Thymus (tissue), 11 donors: ENCODE measurements at regions not wholly inside any gene's neighbourhood (a gene's known extent, or its start where the extent isn't known, plus 50 kb on each side); places are given as distances from the start of the nearest gene placed in this dataset.

Source experiments
- DNase-seq, 9 donors: peaks; one replicate each; pipeline ENCODE4 v3.0.0-alpha.2; 2013; ENCODE audit warnings: low spot score in 9 of 9, low read depth in 6 of 9, missing footprints in 1 of 9
- H3K27ac ChIP-seq, 2 donors: one replicate each; pipeline ENCODE4 v1.5.1; 2013; ENCODE audit warnings: control low read depth in 1 of 2, low read depth in 1 of 2, low read length in 1 of 2, mild to moderate bottlenecking in 1 of 2, moderate library complexity in 1 of 2
- H3K27me3 ChIP-seq, 2 donors: one replicate each; pipeline ENCODE4 v1.5.1; 2013; ENCODE audit warnings: low read length in 1 of 2; ENCODE audit not compliant: control insufficient read depth in 2 of 2, insufficient read depth in 1 of 2
- H3K36me3 ChIP-seq, 2 donors: one replicate each; pipeline ENCODE4 v1.5.1; 2013; ENCODE audit warnings: low read length in 1 of 2, mild to moderate bottlenecking in 1 of 2, moderate library complexity in 1 of 2; ENCODE audit not compliant: control insufficient read depth in 2 of 2, insufficient read depth in 2 of 2
- H3K4me1 ChIP-seq, 2 donors: one replicate each; pipeline ENCODE4 v1.5.1; 2013; ENCODE audit warnings: low read length in 2 of 2; ENCODE audit not compliant: control insufficient read depth in 2 of 2, insufficient read depth in 2 of 2
- H3K4me3 ChIP-seq, 2 donors: one replicate each; pipeline ENCODE4 v1.5.1; 2013; ENCODE audit warnings: low read length in 2 of 2, control low read depth in 1 of 2, mild to moderate bottlenecking in 1 of 2
- H3K9me3 ChIP-seq, 2 donors: one replicate each; pipeline ENCODE4 v1.5.1; 2013; ENCODE audit warnings: low read length in 1 of 2, mild to moderate bottlenecking in 1 of 2; ENCODE audit not compliant: control insufficient read depth in 2 of 2, insufficient read depth in 1 of 2
- WGBS: extraction: QIAGEN DNeasy Blood & Tissue Kit; methylation state at CpG from one replicate; pipeline ENCODE4 v1.1.7; 2013; 5-methylcytosine and 5-hydroxymethylcytosine counted together
- donor health status: healthy.

- WGBS = 90% methylated on average over 2 of the region's 2 CpGs
- Histone ChIP-seq H3K4me3 (no peak overlapping the region), H3K9me3 (no peaks in the 10 kb centered on the region), H3K36me3 (no peaks in the 10 kb centered on the region), H3K4me1 (peaks cover 0 to 8% of the 10 kb centered on the region in 2 donors), H3K27me3 (peaks cover 0 to 2% of the 10 kb centered on the region in 2 donors), H3K27ac (no peak overlapping the region)
- no peak for DNase-seq
Observed at GRCh38 chr11:134511255-134511654, 99.2 kb upstream of the B3GAT1 start.

DNA sequence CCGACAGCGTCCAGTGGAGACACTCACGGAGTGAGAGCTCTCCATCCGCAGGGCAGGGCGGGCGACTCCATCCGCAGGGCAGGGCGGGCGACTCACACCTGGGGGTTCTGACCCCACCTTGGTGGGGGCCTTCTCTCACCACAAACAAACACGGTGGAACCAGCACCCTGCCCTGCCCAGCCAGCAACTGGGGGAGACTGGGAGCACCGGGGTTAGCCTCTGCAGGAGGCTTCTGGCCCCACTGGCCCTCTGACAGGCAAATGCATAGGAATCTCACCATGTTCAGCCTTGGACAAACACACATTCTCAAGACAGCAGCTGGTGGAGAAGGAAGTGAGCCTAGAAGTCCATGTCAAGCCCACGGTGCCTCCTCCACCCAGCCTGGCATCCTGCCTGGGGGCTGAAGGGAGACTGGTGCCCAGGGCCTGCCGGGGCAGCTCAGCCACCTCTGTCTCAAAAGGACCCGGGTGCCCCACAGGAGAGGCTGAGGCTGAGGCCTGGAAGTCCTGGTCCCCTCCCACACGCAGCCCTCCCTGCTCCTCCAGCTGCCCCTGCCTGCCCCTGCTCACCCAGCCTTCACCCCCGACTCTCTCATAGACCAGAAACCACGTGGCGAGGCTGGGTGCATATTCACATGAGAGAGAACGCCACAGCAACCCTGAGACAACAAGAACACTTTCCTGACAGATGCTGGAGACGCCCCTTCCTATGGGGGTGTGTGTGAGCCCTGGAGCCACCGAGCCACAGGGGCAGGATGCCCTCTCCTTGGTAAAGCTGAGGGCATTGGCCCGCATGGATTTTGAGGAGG lies 98.4 kb upstream of the B3GAT1 start:
- peaks cover 0 to 2% of the 10 kb centered on the region in 2 donors for H3K27me3 ChIP-seq
- no peaks in the 10 kb centered on the region for H3K36me3 ChIP-seq
- peaks cover 0 to under 1% of the 10 kb centered on the region in 2 donors for H3K4me1 ChIP-seq
- WGBS = 81% methylated on average over 22 of the region's 22 CpGs
- H3K27ac ChIP-seq = no peak overlapping the region
- no peak for DNase-seq
- H3K4me3 ChIP-seq = no peak overlapping the region
- H3K9me3 ChIP-seq = no peaks in the 10 kb centered on the region

DNA sequence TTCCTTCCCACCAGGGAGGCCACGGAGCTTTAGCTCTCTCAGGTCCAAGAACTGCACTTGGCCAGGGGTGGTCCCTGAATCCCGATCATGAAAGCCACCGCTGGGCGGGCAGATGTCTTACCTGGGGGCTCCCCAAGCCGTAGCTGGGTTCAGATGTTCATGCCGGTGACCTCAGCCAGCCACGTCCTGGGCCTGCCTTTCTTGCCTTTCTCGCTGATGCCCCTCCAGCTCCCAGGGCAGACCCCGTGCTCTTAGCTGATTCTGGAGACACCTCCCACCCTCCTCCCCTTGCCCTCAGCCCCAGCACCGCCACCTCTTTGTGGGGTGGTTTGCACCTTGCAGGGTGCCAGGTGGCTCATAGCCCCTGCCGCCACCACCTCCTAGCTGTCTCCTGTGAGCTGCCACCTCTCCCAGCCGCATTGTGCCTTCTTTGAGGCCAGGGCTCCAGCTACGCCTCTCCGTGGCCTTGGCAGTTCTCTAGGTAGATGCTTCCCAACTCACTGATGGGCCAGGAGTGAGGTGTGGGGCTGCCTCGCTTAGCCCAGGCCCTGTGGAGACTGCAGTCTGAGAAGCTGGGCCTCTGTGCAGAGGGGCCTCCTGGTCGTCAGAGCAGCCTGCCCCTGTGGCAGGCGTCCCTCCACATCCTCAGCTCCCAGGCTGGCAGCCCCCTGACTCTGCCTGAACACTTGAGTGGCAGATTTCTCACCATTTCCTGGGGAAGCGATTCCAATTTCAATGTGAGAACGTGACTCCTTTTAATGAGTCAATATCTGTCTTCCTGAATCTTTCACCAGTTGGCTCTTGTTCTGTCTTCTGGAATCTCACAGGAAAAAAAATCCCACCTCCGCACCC lies 97.6 kb upstream of the B3GAT1 start:
- peaks cover 0 to 2% of the 10 kb centered on the region in 2 donors for H3K27me3 ChIP-seq
- whole genome bisulfite sequencing = 82% methylated on average over 20 of the region's 20 CpGs
- H3K36me3 ChIP-seq = no peaks in the 10 kb centered on the region
- H3K27ac ChIP-seq = no peak overlapping the region
- H3K9me3 ChIP-seq = no peaks in the 10 kb centered on the region
- H3K4me1 ChIP-seq = no peaks in the 10 kb centered on the region
- no peak overlapping the region for H3K4me3 ChIP-seq
- DNase-seq = no peak

DNA sequence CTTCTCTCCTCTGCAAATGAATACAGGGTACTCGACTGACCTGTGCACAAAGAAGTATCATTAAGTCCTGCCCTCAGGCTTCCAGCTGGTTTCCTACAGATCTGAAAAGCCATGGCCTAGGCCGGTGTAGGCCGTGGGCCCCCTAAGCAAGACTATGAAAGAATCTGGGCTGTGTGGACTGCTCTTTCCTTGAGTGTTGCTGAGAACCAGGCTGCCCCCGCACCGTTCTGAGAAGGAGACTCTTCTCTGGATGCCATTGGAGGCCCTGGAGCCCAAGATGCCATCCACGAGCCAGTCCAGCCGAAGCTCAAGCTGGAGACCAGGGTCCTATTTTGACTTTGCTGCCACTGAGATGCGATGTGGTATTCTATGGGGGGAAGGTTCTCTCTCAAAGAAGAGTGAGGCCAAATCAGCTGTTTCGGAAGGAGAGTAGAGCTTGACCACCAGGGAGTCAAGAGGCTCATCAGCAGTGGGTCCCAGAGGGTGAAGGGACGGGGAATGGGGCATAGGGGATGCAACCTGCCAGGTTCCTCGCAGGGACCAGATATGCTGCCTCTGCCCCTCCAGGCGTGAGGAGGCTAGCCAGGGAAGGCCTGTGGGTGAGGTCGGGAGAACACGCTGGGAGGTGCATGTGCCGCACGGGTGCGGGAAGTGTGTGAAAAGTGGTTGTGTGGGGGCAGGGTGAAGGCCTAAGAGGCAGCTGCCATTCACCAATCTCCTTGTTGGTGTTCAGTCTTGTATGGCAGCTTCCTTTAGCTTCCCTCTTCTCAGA lies 96.4 kb upstream of the B3GAT1 start:
- H3K4me1 ChIP-seq = no peaks in the 10 kb centered on the region
- H3K4me3 ChIP-seq = no peak overlapping the region
- H3K9me3 ChIP-seq = no peaks in the 10 kb centered on the region
- H3K27me3 ChIP-seq = peaks cover 0 to 2% of the 10 kb centered on the region in 2 donors
- H3K36me3 ChIP-seq = no peaks in the 10 kb centered on the region
- 93% methylated on average over 17 of the region's 17 CpGs for WGBS
- no peak for DNase-seq
- H3K27ac ChIP-seq = no peak overlapping the region

DNA sequence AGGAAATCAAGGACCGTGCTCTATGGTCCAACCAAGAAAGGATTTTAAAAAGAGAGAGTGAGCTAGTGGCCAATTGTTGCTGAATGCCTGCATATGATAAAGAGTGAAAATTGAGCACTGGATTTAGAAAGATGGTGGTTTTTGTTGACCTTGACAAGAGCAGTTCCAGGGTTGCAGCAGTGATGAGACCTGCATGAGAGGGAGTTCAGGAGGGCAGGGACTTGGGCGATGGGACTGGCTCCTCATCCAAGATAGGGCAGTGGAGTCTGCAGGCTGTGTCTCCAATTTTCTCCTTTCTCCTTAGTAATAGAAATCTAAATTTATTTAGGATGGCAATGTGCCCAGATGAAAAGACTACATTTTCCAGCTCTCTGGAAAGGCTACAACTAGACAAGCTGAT lies 94.0 kb upstream of the B3GAT1 start:
- Histone ChIP-seq H3K27ac (no peak overlapping the region), H3K27me3 (peaks cover 0 to 2% of the 10 kb centered on the region in 2 donors), H3K4me1 (no peaks in the 10 kb centered on the region), H3K36me3 (no peaks in the 10 kb centered on the region), H3K4me3 (no peak overlapping the region), H3K9me3 (no peaks in the 10 kb centered on the region)
- WGBS = 94% methylated on average over 2 of the region's 2 CpGs
- no peak for DNase-seq

DNA sequence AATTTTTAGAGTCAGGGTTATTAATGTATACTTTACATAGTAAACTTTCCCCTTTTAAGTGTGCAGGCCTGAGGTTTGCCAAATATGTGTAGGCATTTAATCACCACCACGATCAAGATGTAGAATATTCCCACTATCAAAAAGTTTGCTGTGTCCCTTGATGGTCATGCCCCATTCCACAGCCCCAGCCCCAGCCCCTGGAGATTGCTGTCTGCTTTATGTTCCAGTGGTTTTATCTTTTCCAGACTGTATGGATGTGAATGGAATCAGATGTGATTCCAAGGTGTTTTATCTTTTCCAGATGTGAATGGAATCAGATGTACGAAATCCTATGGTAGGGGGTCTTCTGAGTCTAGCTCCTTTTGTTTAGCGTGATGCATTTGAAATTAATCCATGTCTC lies 93.1 kb upstream of the B3GAT1 start:
- Histone ChIP-seq H3K9me3 (no peaks in the 10 kb centered on the region), H3K36me3 (no peaks in the 10 kb centered on the region), H3K4me1 (no peaks in the 10 kb centered on the region), H3K27ac (no peak overlapping the region), H3K27me3 (no peaks in the 10 kb centered on the region), H3K4me3 (no peak overlapping the region)
- WGBS = 88% methylated on average over 3 of the region's 3 CpGs
- no peak for DNase-seq

GRCh38 chr11:134504146-134504905 lies 92.3 kb upstream of the B3GAT1 start:
- Histone ChIP-seq H3K27me3 (no peaks in the 10 kb centered on the region), H3K4me3 (no peak overlapping the region), H3K27ac (no peak overlapping the region), H3K36me3 (no peaks in the 10 kb centered on the region), H3K4me1 (no peaks in the 10 kb centered on the region), H3K9me3 (no peaks in the 10 kb centered on the region)
- WGBS = 51% methylated on average over 16 of the region's 16 CpGs
- DNase-seq = no peak

DNA sequence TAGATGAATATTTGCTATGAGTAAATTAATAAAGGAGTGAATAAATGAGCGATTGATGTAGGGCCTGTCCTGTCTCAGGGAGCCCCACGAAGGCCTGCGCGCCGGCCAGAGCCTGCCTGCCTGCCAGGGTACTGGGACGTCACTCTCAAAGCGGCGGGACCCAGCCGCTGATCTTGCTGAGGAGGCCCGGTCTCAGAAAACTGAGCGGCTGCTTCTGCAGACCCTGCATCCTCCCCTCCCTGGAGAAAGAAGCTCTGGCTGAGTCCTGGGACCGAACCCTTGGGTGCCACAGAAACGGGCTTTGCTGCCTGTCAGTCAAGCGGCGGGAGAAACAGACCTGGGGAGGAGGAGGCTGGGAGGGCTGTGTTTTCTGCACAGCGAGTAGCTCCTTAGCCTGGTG lies 91.6 kb upstream of the B3GAT1 start:
- Histone ChIP-seq H3K27me3 (no peaks in the 10 kb centered on the region), H3K27ac (no peak overlapping the region), H3K4me3 (no peak overlapping the region), H3K4me1 (no peaks in the 10 kb centered on the region), H3K9me3 (no peaks in the 10 kb centered on the region), H3K36me3 (no peaks in the 10 kb centered on the region)
- no peak for DNase-seq
- 94% methylated on average over 16 of the region's 16 CpGs for WGBS
